WERI-Rb-1 (cell line): ENCODE measurements at regions not wholly inside any gene's neighbourhood (a gene's known extent, or its start where the extent isn't known, plus 50 kb on each side); places are given as distances from the start of the nearest gene placed in this dataset.
"Not testable (repeated sequence)": the region's sequence is repeated elsewhere in the genome, so short reads cannot be mapped to it uniquely, and the experiment has no call there.

Experiments used
- DNase-seq: peaks from one replicate; pipeline ENCODE4 v3.0.0-alpha.2; 2020
- H3K27ac ChIP-seq: fragments of 250-450 bp; sonication (Bioruptor Pico); 2 replicates; pipeline ENCODE4 v1.5.1; 2020; ENCODE audit warnings: mild to moderate bottlenecking, moderate library complexity
- H3K27me3 ChIP-seq: fragments of 250-450 bp; sonication (Bioruptor Pico); 2 replicates; pipeline ENCODE4 v1.5.1; 2021; ENCODE audit warnings: mild to moderate bottlenecking, low read depth, moderate library complexity; ENCODE audit not compliant: insufficient read depth, severe bottlenecking
- H3K36me3 ChIP-seq: fragments of 250-450 bp; sonication (Bioruptor Pico); 2 replicates; pipeline ENCODE4 v1.5.1; 2020; ENCODE audit warnings: mild to moderate bottlenecking, moderate library complexity
- H3K4me3 ChIP-seq: 2 replicates; pipeline ENCODE4 v1.5.1; 2011; ENCODE audit warnings: low read depth, mild to moderate bottlenecking, control low read depth, low read length
- H3K9me3 ChIP-seq: fragments of 250-450 bp; sonication (Bioruptor Pico); 2 replicates; pipeline ENCODE4 v1.5.1; 2021; ENCODE audit warnings: mild to moderate bottlenecking, moderate library complexity; ENCODE audit not compliant: severe bottlenecking
- CTCF ChIP-seq: IDR thresholded peaks from 2 replicates; pipeline ENCODE4 v1.5.1; 2011; ENCODE audit warnings: low read depth, mild to moderate bottlenecking, control low read depth, inconsistent platforms, low read length

- no peaks in the 10 kb centered on the region for H3K27me3 ChIP-seq
- no peak overlapping the region for H3K4me3 ChIP-seq
- no peaks in the 10 kb centered on the region for H3K36me3 ChIP-seq
- no peaks in the 10 kb centered on the region for H3K9me3 ChIP-seq
- H3K27ac ChIP-seq: no peak overlapping the region
- TF ChIP-seq CTCF: peak; percentile 77
- peak; percentile 56 for DNase-seq
Measured at GRCh38 chr3:75192146-75192616, 471.9 kb upstream of the FRG2C start.

- Histone ChIP-seq H3K9me3 (no peaks in the 10 kb centered on the region), H3K27me3 (no peaks in the 10 kb centered on the region), H3K4me3 (no peak overlapping the region), H3K27ac (no peak overlapping the region), H3K36me3 (no peaks in the 10 kb centered on the region)
- TF ChIP-seq CTCF: no peak
- no peak for DNase-seq
Measured at GRCh38 chr3:75193797-75194196, 470.3 kb upstream of the FRG2C start.

- H3K27ac ChIP-seq, H3K27me3 ChIP-seq: not testable (repeated sequence)
Measured at GRCh38 chr3:75214332-75214731, 449.8 kb upstream of the FRG2C start.

GRCh38 chr3:75218577-75218976 lies 445.6 kb upstream of the FRG2C start:
- no peak overlapping the region for H3K4me3 ChIP-seq
- no peaks in the 10 kb centered on the region for H3K36me3 ChIP-seq
- TF ChIP-seq CTCF: no peak
- no peak overlapping the region for H3K27ac ChIP-seq
- H3K27me3 ChIP-seq: no peaks in the 10 kb centered on the region
- DNase-seq: no peak
- H3K9me3 ChIP-seq: no peaks in the 10 kb centered on the region

More at GRCh38 chr3:75214332-75214731, 449.8 kb upstream of the FRG2C start:
- not testable (repeated sequence) for H3K9me3 ChIP-seq, H3K36me3 ChIP-seq, DNase-seq, H3K4me3 ChIP-seq

- no peaks in the 10 kb centered on the region for H3K27me3 ChIP-seq
- TF ChIP-seq CTCF: no peak
- DNase-seq: no peak
- no peak overlapping the region for H3K27ac ChIP-seq
- no peaks in the 10 kb centered on the region for H3K9me3 ChIP-seq
- no peaks in the 10 kb centered on the region for H3K36me3 ChIP-seq
- H3K4me3 ChIP-seq: no peak overlapping the region
Measured at GRCh38 chr3:75220932-75221331, 443.2 kb upstream of the FRG2C start.

GRCh38 chr3:75224412-75224811 lies 439.7 kb upstream of the FRG2C start:
- no peak overlapping the region for H3K27ac ChIP-seq
- H3K4me3 ChIP-seq: no peak overlapping the region
- no peaks in the 10 kb centered on the region for H3K9me3 ChIP-seq
- H3K36me3 ChIP-seq: no peaks in the 10 kb centered on the region
- TF ChIP-seq CTCF: no peak
- H3K27me3 ChIP-seq: no peaks in the 10 kb centered on the region
- no peak for DNase-seq
